Astrocyte of the cerebellum (primary cell): ENCODE measurements at regions not wholly inside any gene's neighbourhood (a gene's known extent, or its start where the extent isn't known, plus 50 kb on each side); places are given as distances from the start of the nearest gene placed in this dataset.

ENCODE experiments used
- DNase-seq: peaks from one replicate; pipeline ENCODE4 v3.0.0-alpha.2; 2011; ENCODE audit warnings: low read depth
- H3K4me3 ChIP-seq: 2 replicates; pipeline ENCODE4 v1.5.1; 2011; ENCODE audit warnings: mild to moderate bottlenecking, low read depth, low read length, moderate library complexity
- in situ Hi-C: cut with HindIII; loops from 2 replicates; pipeline ENCODE4 v1.10.0; 2017; ENCODE audit warnings: low sequenced_read_pairs
- TF ChIP-seq, protein P1 (sequence below): IDR thresholded peaks from 2 replicates; pipeline ENCODE4 v1.5.1; 2012; ENCODE audit warnings: low read length, low read depth, moderate library complexity, mild to moderate bottlenecking; ENCODE audit errors: missing control alignments

DNA sequence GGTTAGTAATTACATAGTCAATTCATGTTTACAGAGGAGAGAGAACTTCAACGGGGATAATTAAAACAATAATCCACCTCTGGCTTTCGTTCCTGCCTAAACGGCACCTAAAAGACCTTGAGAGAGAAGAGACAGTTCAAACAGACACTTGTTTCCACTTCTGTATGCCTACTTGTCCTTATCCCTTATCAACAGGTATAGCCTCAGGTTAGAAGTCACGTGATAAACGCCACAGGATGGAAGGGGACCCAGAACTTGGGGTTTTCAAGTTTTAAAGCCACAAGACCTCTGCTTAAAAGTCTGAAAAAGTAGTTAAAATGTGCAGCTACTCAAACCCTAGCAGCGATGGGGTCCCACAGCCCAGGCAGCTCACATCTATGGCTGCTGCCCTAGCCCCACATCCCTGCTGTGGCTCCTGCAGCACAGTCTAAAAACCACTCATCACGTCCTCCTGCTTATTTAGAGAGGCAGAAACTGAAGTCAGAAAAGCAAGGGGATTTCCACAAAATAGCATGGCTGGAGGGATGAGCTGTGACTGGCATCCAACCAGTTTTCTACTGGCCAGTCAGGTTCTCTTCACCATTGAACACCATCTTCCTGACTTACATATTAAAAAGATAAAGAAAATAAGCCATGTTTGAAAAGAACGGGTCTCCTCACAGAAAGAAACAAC lies 51.2 kb upstream of the SEC16B start:
- TF ChIP-seq, protein P1, sequence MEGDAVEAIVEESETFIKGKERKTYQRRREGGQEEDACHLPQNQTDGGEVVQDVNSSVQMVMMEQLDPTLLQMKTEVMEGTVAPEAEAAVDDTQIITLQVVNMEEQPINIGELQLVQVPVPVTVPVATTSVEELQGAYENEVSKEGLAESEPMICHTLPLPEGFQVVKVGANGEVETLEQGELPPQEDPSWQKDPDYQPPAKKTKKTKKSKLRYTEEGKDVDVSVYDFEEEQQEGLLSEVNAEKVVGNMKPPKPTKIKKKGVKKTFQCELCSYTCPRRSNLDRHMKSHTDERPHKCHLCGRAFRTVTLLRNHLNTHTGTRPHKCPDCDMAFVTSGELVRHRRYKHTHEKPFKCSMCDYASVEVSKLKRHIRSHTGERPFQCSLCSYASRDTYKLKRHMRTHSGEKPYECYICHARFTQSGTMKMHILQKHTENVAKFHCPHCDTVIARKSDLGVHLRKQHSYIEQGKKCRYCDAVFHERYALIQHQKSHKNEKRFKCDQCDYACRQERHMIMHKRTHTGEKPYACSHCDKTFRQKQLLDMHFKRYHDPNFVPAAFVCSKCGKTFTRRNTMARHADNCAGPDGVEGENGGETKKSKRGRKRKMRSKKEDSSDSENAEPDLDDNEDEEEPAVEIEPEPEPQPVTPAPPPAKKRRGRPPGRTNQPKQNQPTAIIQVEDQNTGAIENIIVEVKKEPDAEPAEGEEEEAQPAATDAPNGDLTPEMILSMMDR: no peak
- no peak for DNase-seq
- in situ Hi-C loops: no loop called here
- no peak overlapping the region for H3K4me3 ChIP-seq

DNA sequence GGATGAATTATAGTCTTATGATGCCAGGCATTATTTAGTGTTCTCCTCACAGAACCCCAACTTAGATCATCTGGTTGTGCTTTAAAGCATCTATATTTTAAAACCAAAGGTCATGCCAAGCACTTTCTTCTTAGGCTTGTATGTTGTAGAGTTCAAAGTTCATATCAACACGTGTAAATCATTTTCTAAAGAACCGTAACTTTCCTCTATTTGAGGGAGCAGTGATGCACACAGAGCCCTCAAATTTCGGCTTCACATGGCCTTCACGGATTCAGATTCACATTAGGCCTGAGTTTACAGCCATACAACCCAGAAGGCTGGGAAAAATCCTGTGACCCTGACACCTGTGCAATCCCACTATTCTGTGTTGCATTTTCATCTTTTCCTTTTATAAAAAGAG lies 52.1 kb upstream of the SEC16B start:
- no peak overlapping the region for H3K4me3 ChIP-seq
- in situ Hi-C loops: no loop called here
- DNase-seq: no peak
- TF ChIP-seq, protein P1: no peak

DNA sequence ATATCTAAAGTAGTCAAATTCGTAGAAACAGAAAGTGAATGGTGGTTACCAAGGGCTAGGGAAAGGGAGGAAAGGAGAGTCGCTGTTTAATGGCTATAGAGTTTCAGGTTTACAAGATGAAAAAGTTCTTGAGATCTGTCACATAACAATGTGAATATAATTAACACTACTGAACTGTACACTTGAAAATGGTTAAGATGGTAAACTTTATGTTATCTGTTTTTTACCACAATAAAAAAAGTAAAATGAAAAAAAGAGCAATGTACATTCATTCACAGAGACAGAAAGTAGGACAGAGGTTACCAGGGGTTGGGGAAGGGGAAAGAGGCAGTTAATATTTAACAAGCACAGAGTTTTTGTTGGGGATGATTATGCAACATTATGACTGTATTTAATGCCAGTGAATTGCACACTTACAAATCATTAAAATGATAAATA lies 53.3 kb upstream of the SEC16B start:
- in situ Hi-C loops: no loop called here
- TF ChIP-seq, protein P1: no peak
- H3K4me3 ChIP-seq: no peak overlapping the region
- DNase-seq: no peak

DNA sequence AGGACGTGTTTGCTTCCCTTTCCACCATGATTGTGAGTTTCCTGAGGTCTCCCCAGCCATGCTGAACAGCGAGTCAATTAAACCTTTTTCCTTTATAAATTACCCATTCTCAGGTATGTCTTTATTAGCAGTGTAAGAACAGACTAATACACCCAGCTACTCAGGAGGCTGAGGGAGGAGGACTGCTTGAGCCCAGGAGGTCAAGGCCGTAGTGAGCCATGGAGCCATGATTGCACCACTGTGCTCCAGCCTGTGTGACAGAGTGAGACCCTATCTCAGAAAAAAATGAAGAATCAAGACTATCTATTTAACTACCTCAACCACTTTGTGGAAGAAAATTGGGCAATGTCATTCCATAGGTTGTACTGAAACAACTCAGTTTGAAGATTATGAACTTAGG lies 54.6 kb upstream of the SEC16B start:
- H3K4me3 ChIP-seq: no peak overlapping the region
- no peak for DNase-seq
- TF ChIP-seq, protein P1: no peak
- in situ Hi-C loops: no loop called here

DNA sequence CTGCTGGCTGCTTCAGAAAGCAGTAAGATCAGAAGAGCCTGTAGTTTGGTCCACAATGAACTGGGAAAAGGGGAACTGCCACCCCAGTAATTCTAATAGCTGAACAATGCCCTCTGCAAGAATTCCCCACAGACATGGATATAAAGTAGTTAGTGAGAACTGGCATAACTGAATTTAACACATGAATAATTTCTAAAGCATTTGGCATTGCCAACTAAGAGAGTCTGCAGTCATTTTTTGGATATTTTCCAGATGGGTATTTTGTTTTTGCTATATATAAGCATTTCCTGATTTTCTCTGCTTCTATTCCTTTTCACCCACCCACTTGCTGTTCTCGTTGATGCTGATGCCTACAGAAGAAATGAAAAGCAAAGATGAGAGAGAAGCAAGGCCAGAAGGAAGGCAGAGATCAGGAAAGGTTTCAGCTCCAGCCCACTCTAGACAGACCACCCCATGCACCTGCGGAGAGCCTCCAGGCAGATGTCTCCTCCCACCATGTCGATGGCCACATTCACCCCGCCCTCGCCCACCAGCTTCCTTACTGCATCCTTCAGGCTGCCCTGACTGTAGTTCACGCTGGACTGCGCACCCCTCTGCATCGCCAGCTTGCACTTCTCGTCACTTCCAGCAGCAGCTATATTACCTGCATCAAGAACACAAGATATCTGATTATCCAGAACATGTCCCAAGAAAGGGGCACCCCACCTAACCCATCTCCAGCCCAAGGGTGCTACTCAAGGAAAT lies 55.9 kb upstream of the SEC16B start:
- no peak overlapping the region for H3K4me3 ChIP-seq
- DNase-seq: no peak
- TF ChIP-seq, protein P1: no peak
- in situ Hi-C loops: no loop called here

DNA sequence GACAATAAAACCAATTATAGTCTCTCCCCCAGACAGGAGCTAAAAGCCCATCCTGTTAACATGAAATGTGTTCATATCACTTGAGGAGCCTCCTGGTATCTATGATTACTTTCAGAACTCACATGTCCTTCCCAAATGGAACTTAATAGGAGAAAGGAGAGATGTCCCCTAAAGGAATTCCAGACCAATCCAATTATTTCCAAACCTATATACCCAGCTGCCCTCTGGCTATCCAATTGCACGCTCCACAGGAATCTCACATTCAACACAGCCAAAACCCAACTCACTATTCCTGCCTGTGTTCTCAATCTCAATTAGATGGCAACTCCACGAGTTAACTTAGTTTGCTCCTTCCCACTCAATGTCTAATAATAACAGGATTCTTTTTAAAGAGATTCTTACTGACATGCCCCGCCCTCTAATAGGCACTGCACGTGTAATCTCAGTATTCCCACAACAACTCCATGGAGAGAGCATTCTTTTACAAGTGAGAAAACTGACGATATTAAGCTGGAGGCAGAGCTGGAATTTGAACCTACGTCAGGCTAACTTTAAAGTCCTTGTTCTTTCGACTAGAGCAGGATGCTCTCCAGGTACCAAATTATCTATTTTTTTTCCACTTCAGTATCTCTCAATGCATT lies 59.1 kb upstream of the SEC16B start:
- no peak for DNase-seq
- in situ Hi-C loops: no loop called here
- no peak overlapping the region for H3K4me3 ChIP-seq
- TF ChIP-seq, protein P1: no peak
